Activated gamma-delta T cell treated with anti-CD3 and anti-CD28 coated beads, Interleukin-2, amount 50 U/mL, for 16 hours (primary cell): ENCODE measurements at regions not wholly inside any gene's neighbourhood (a gene's known extent, or its start where the extent isn't known, plus 50 kb on each side); places are given as distances from the start of the nearest gene placed in this dataset.

Source experiments
- DNase-seq: peaks from one replicate; pipeline ENCODE4 v3.0.0-alpha.2; 2020; ENCODE audit warnings: low read depth

DNA sequence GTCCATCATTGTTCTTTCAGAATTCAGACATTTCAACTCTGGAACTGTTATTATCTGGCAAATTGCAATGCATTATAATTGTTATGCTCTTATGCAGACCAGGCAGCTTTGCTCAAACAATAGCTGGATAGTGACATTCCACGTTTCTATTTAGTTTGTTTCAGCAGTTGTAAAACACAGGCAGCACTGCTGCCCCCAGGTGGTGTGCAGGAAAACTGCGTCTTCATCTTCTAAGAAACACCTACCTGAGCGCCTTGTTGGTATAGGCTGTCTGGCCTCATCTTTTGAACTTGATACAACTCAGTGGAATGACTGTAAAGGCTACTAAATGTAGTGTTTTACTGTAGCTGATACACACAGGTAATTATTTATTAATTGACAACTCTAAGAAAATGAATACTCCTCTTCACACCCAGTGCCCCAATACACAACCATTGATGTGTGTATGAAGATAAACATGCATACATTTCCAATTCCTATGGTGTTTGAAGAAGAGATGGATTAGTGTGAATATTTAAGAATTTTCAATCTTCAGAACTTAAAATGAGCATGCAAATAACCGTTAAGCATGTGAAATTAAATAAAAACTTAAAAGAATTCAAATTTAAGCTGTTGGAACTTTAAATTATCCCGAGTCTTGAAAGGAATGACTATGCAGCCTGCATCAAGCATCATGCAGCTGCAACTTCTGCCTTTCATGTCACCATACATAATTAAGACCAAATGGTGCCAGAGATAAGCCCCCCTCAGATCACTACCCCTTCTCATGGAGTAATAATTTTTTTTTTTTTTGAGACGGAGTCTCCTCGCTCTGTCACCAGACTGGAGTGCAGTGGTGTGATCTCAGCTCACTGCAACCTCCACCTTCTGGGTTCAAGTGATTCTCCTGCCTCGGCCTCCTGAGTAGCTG, 85.6 kb downstream of the CD8B2 start:
- DNase-seq: no peak

DNA sequence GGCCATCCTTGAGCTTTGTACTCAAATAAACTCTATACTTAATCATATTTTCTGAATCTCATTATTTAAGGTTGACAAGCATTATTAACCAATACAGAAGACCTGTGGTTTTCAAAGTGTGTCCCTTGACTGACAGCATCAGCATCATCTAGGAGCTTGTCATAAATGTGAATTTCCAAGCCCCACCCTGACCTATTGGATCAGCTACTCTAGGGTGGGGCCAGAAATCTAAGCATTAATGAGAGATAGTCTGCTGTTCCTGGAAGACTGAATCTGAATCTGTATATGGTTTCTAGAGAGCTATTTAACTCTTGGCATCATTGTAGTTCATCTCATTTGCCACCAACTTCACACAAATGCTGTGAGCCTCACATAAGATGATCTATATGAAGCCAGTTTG, 86.6 kb downstream of the CD8B2 start:
- DNase-seq: no peak

DNA sequence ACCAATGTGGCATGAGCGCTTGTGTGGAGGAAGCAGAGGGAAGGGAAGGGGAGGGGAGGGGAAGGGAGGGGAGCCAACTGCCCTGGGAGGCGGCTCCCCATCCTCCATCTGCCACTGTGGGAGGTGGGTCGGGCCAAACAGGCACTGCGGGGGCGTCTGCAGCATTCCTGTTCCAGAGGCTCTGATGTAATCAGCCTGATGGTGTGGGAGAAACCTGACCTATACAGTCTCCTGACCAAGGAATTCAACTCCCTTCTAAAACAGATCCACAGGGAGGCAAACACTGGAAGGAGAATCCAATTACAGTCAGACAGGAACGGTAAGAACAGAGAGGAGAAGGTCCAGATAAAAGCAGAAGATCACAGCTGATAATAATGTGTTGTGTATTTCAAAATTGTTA, 88.8 kb downstream of the CD8B2 start:
- DNase-seq: no peak

DNA sequence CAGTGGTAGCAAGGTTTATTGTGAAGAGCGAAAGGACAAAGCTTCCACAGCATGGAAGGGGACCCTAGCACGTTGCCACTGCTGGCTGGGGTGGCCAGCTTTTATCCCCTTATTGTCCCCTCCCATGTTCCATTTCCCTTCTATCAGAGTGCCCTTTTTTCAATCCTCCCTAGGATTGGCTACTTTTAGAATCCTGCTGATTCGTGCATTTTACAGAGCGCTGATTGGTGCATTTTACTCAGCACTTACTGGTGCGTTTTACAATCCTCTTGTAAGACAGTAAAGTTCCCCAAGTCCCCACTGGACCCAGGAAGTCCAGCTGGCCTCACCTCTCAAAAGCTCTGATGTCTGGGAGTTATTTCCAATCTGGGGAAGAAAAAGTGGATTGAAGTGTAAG, 90.1 kb downstream of the CD8B2 start:
- DNase-seq: no peak

DNA sequence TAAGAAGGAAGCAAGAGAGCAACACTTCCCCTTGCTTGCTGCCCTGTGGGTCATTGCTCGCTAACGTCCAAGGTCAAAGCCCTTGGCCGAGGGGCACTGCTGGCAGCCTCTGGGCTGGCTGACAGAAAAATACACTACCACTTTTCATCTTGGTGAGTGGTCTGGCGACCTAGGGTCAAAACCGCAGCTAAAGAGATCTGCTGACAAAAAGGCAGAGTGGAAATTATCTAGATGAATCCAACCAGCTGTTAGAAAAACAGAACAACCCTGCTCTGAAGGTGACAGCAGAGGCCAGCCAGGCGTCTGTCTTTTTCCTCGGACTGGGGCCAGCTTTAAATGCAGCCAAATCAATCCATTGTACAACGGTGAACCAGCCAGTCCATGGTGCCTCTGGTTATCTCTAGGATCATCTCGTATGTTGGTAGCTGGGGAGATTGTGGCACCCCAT, 92.6 kb downstream of the CD8B2 start:
- no peak for DNase-seq

DNA sequence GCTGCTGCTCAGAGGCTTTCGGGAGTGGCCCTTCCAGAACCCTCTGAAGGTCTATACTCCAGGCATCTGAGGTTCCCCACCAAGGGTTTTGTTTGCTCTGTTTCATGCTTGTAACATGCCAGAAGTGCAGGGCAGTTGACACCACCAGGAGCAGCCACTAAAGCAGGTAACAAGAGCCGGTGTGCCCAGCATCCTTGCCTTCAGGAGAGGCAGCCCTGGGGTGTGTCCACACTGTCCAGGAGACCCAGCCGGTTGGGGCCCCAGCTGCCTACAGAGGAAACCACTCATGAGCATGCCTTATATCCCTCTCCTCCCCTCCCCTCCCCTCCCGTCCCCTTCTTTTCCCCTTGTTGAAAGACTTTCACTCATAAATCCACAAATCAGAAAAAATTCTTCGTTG, 93.1 kb downstream of the CD8B2 start:
- DNase-seq: no peak

DNA sequence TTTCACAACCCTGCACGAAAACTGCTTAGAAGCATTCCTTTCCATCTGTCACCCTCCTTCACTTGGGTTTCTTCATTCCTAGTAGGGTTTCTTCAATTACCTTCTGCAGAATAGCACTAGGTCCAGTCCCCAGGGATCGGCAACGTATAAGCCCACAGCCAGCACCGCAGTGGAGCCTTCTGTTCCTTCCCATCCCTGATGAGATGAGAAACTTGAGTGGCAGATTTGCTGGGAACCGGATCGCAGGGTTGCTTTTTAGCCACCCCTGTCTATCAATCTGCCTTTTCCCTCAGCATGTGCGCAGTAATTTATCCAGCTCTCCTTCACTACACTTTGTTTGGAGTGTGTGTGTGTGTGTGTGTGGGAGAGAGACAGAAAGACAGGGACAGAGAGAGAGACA, 94.2 kb downstream of the CD8B2 start:
- DNase-seq: no peak

DNA sequence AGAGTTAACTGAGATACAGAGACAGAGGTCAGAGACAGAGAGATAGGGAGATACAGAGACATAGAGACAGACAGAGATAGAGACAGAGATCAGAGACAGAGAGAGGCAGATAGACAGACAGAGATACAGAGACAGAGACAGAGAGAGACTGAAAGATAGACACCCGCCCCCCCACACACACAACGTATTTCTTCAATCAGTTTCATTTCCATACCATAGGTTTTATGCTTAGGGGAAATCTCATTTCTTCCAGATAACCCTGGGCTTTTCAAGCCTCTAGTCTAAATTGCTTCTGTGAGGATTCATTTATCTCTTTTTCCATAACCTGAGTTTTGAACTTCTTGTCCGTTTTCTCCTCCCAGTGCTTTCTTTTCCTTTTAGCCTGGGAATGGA, 94.6 kb downstream of the CD8B2 start:
- DNase-seq: no peak

DNA sequence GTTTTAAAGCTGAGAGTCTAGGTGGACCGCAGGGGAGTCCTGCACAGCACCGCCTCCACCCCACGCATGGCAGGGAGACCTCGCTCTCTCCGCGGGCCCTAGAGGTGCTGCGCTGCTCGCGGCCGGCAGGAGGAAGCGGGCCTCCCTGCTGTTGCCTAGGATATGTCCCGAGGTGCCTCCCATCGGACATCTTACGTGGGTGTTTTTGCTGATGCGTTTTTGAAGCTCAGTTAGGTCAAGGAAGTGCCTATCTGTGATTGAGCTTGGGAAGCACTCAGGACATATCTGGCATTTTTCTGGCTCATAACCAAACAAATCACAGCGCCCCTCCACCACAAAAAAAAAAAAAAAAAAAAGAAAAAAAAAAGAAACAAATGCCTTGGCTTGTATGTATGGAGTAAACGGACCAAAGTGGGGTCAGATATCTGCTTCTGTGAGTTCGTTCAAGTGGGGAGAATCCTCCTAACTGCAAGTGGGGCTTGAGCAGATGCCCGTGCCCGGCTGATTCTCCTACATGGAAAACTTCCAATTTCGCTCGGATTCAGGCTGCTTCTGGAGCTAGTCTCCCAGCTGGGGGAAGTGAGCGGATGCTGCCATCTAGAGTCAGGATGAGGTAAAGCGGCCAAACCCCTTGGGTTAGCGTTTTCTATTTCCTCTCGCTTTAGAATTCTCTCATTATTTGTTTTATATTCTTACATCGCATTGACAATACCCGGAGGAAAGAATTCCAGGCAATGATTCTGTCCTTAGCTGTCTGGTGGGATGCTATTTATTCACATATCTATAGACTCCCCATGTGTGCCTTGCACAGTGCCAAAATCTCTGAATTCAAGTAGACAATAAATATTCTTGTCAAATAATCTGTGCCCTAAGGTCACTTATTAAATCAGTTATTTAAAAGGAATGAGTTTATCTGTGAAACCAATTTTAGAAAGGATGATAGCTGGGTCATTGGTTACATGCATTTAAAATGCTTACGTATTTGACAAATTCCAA, 95.3 kb downstream of the CD8B2 start:
- peak; percentile 26 for DNase-seq

DNA sequence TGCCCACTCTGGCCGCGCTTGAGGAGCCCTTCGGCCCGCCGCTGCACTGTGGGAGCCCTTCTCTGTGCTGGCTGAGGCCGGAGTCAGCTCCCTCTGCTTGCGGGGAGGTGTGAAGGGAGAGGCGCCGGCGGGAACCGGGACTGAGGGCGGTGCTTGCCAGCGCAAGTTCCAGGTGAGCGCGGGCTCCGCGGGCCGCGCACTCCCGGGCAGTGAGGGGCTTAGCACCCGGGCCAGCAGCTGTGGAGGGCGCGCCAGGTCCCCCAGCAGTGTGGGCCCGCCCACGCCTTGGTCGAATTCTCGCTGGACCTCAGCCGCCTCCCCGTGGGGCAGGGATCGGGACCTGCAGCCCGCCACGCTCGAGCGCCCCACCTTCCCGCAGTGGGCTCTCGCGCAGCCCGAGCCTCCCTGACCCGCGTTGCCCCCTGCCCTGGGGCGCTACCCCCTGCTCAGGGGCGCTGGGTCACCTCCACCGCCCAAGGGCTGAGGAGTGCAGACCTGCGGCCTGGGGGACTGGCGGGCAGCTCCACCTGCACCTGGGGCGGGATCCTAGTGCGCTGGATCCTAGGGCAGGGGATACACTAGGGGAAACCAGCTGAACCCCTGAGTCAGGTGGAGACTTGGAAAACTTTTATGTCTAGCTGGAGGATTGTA, 97.3 kb downstream of the CD8B2 start:
- DNase-seq: no peak

DNA sequence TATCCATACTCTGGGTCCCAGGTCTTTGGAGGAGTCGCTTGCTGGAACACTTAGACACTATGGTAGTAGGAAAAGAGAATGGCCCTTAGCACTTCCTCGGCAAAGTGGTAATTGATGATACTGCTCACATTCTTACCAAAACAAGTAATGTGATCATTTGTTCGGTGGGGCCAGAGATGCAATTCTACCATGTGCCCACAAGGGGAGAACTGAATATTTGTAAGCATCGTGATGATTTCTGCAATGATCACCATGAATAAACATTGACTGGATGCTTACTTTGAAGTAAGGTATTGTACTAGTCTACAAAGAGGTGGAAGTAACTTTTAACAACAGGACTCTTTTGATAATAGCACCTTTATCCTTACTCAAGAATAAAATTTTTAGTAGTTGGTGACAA, 109.7 kb downstream of the CD8B2 start:
- DNase-seq: no peak

DNA sequence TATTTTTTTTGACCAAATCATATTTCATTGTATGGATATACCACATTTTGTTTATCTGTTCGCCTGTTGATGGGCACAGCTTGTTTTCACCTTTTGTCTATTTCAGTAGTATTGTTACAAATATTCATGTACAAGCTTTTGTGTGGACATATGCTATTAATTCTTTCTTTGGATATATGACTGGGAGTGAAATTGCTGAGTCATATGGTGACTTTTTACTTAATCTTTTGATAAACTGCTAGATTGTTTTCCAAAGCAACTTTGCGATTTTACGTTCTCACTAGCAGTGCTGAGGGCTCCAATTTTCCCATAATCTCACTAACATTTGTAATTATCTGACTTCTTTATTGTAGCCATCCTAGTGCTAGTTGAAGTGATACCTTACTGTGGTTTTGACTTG, 112.4 kb downstream of the CD8B2 start:
- no peak for DNase-seq

DNA sequence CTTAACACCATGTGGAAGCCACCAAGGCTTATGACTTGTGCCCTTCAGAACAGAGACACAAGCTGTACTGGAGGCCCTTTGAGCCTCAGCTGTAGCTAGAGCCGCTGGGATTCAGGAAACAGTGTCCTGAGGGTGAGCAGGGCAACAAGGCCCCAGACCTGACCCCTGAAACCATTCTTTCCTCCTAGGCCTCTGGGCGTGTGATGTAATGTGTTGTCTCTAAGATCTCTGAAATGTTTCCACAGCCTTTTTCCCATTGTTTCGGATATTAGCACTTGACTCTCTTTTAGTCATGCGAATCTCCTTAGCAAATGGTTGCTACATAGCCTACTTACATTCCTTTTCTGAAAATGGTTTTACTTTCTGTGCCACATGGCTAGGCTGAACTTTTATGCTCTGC, 114.9 kb downstream of the CD8B2 start:
- no peak for DNase-seq

DNA sequence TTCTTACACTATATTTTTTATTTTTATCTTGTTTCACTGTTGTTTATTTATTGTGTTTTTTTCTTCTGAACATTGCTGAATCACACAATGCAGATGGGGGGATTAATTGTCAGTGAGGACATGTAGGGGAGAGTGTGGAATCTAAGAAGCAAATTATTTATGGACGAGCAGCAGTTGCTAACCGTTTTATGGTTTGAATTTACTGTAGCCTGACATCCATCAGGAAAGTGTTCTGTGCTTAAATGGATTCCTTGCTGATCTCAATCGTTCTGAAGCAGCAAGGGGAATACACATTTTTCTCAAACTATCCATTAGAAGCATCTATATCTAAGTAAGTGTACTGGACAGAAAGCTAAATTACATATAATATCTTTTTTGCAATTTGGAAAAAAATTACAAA, 119.5 kb downstream of the CD8B2 start:
- no peak for DNase-seq

DNA sequence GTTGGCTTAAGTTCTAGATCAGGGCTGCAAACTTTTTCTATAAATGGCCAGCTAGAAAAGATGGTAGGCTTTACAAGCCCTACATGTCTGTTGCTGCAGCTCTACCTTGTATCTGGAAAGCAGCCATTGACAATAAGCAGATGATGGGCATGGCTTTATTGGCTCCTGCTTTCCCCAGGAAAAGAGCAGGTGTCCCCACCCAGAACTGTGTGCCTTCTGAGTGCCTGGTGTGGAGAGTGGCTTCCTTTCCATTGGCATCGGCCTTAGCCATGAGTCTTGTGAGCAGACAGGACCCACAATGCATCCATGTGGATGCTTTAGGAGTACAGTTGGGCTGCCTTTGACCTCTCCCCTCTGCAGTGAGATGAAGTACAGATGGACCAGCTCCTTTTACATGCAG, 120.2 kb downstream of the CD8B2 start:
- no peak for DNase-seq

DNA sequence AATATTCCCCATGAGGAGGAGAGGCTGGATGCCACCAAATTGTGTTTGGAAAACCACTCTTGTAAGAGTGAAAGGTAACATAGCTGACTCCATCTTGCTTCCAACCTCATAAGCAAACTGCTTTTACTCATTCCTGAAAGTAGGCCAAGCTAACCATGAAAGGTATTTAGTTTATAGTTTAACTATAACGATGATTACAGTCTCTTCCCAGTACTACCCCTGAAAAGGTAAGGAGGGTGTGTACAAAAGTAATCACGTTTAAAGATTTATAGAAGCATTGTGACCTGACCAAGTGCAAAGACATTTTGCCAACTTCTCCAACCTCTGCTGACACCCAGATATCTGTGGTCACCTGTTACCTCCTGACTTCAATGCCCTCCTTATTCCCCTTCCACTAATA, 122.6 kb downstream of the CD8B2 start:
- DNase-seq: no peak

DNA sequence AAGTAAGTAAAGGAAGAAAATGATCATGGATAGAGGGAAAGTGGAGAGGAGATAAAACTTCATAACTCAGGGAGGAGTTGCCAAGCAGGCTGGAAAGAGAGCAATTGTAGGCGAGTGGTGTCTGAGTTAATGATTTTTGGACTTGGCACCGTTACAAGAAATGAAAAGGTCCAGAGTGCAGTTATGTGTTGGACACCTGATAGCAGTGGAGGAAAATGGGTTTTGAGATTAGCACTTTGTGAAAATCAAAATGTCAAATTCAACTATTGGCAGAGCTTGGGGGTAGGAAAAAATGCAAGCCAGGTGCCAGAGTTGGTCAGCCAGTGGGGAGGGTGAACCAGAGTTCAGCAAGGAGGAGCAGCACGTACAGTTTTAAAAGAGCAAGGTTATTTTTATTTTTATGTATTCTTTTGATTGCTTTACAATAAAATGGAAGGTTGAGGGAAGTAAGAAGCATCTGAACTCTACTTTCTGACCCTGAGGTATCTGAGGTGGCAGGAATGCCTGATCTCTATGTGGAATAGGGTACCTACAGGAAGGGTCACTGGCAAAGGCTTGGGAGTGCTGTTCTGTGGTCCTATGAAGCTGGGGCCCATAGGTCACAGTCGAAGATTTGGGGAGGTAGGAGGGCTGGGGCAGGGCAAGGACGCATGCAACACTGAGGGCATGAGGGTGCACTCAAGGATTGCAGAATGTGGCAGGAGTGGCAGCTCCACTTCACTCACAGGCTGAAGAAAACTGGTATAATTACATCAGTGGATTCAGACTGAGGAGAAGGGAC, 127.5 kb downstream of the CD8B2 start:
- DNase-seq: no peak

DNA sequence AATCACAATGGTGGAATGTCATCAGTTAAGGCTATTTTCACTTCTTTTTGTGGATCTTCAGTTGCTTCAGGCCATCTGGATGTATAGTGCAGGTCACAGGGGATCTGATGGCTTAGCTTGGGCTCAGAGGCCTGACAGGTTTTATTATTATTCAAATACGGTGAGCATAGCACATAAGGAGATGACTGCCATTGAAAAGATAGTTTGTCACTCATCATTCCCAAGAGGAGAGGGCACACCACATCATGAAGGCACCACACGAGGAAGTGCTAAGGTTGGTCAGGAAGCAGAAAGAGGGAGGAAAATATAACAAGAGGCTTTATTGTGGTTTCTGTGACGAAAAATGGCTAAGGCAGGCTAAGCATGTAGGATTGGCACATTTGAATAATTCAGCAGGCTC, 131.4 kb downstream of the CD8B2 start:
- no peak for DNase-seq

DNA sequence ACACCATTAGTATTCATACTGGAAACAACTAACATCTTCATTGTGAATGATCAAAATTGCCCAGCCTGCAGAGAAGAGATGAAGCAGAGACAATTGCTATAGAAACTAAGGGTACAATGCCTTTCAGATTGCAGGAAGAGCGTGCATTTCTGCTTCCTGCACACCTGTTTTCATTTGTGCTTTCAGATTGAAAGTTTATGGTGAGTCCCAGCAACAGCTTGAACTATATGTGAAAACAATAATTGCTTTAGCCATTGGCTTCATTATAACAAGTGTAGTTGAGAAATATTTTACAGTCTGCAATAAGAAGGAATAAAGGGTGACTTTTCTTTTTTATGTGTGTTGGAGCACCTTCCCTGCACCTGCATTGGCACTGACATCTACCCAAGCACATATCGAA, 136.3 kb downstream of the CD8B2 start:
- no peak for DNase-seq

DNA sequence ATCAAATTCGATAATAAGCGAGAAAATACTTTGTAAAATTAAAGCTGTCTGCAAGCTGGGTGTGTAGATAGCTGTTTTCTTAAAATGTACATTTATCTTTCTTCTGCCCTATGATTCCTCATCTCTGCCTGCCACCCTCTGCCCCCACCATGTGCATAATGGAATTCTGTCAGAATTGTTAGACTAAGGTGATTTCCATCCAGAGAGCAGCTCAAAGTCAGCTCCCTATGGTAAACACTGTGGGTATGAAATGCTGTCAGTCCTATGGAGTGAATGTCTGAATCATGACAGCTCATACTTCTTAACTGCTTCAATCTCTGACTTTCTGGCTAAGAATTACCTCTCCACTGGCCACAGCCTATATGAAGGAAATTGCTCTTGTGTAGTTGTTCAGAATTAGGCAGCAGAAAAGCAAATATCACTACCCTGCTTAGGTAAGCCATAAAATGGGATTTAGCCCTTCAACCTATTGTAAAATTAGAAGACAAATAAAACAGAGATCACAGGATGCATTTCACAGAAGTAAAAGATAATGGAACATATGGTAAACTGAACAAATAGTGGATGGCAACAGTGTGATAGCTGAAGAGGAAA, 137.7 kb downstream of the CD8B2 start:
- DNase-seq: no peak

DNA sequence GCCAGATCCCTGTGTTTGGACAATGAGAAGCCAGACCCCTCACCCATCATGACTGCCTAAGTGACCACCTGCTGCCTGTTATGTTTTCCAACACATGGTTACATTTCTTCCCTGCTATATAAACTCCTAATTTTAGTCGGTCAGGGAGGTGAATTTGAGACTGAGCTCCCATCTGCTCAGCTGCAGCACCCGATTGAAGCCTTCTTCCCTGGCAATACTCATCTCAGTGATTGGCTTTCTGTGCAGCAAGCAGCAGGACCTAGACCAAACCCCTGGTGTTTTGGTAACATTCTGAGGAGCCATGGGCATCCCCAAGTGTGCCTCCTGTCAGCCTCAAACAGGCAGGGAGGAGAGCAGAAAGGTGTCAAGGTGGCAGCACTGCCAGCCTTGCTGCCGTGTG, 141.2 kb downstream of the CD8B2 start:
- DNase-seq: no peak
